GM12873 (cell line): ENCODE measurements at regions not wholly inside any gene's neighbourhood (a gene's known extent, or its start where the extent isn't known, plus 50 kb on each side); places are given as distances from the start of the nearest gene placed in this dataset.

Experiments used
- CTCF ChIP-seq: IDR thresholded peaks from 2 replicates; pipeline ENCODE4 v1.5.1; 2012; ENCODE audit warnings: low read depth, mild to moderate bottlenecking, moderate library complexity, low read length, control low read depth; ENCODE audit not compliant: insufficient read depth; ENCODE audit errors: missing control alignments

GRCh38 chr10:33461295-33461640, 126.8 kb upstream of the NRP1 start:
- TF ChIP-seq CTCF: no peak

- no peak for TF ChIP-seq CTCF
These were observed 126.2 kb upstream of the NRP1 start for GRCh38 chr10:33460505-33461294.

- TF ChIP-seq CTCF: no peak
These were observed 125.1 kb upstream of the NRP1 start for GRCh38 chr10:33459602-33460001.

GRCh38 chr10:33455029-33455428, 120.6 kb upstream of the NRP1 start:
- no peak for TF ChIP-seq CTCF

GRCh38 chr10:33454554-33454953, 120.1 kb upstream of the NRP1 start:
- no peak for TF ChIP-seq CTCF

GRCh38 chr10:33453081-33454025, 118.9 kb upstream of the NRP1 start:
- no peak for TF ChIP-seq CTCF

GRCh38 chr10:33448421-33449140, 114.1 kb upstream of the NRP1 start:
- TF ChIP-seq CTCF: no peak
